KMS-11 (cell line): ENCODE measurements at regions not wholly inside any gene's neighbourhood (a gene's known extent, or its start where the extent isn't known, plus 50 kb on each side); places are given as distances from the start of the nearest gene placed in this dataset.

Experiments
- H2AFZ ChIP-seq: fragments of 200-600 bp; sonication (generic); 2 replicates; pipeline ENCODE4 v1.6.1; 2016; ENCODE audit warnings: antibody characterized with exemption, mixed run types, low read depth
- H3K27ac ChIP-seq: fragments of 200-600 bp; sonication (generic); 2 replicates; pipeline ENCODE4 v1.6.1; 2016; ENCODE audit warnings: mild to moderate bottlenecking, mixed run types
- H3K27me3 ChIP-seq: fragments of 200-600 bp; sonication (generic); 2 replicates; pipeline ENCODE4 v1.6.1; 2017; ENCODE audit warnings: mild to moderate bottlenecking, low read depth, mixed run types, moderate library complexity; ENCODE audit not compliant: insufficient read depth
- H3K36me3 ChIP-seq: fragments of 200-600 bp; sonication (generic); 2 replicates; pipeline ENCODE4 v1.6.1; 2017; ENCODE audit warnings: mild to moderate bottlenecking, mixed run types; ENCODE audit not compliant: insufficient read depth
- H3K4me1 ChIP-seq: fragments of 200-600 bp; sonication (generic); 2 replicates; pipeline ENCODE4 v1.6.1; 2016; ENCODE audit warnings: mild to moderate bottlenecking, low read depth, mixed run types; ENCODE audit not compliant: poor library complexity, severe bottlenecking
- H3K4me2 ChIP-seq: fragments of 200-600 bp; sonication (generic); 2 replicates; pipeline ENCODE4 v1.7.0; 2016; ENCODE audit warnings: mild to moderate bottlenecking, mixed run types
- H3K4me3 ChIP-seq: fragments of 200-600 bp; sonication (generic); IDR thresholded peaks from 2 replicates; pipeline ENCODE4 v1.6.1; 2017; ENCODE audit warnings: low read depth, low read length, mixed read lengths; ENCODE audit not compliant: insufficient read depth
- H3K79me2 ChIP-seq: fragments of 200-600 bp; sonication (generic); 2 replicates; pipeline ENCODE4 v1.6.1; 2016; ENCODE audit warnings: low read depth, mixed run types; ENCODE audit not compliant: insufficient read depth
- H3K9ac ChIP-seq: fragments of 200-600 bp; sonication (generic); 2 replicates; pipeline ENCODE4 v1.6.1; 2016; ENCODE audit warnings: mild to moderate bottlenecking, mixed run types
- H4K20me1 ChIP-seq: fragments of 200-600 bp; sonication (generic); 2 replicates; pipeline ENCODE4 v1.6.1; 2016; ENCODE audit warnings: mild to moderate bottlenecking, mixed run types; ENCODE audit not compliant: insufficient read depth
- TF ChIP-seq, protein P1 (sequence below): fragments of 200-600 bp; sonication (generic); conservative IDR thresholded peaks from 2 replicates; pipeline ENCODE4 v1.6.1; 2017; ENCODE audit warnings: low read depth, mild to moderate bottlenecking, antibody characterized with exemption, low read length, moderate library complexity, mixed read lengths

DNA sequence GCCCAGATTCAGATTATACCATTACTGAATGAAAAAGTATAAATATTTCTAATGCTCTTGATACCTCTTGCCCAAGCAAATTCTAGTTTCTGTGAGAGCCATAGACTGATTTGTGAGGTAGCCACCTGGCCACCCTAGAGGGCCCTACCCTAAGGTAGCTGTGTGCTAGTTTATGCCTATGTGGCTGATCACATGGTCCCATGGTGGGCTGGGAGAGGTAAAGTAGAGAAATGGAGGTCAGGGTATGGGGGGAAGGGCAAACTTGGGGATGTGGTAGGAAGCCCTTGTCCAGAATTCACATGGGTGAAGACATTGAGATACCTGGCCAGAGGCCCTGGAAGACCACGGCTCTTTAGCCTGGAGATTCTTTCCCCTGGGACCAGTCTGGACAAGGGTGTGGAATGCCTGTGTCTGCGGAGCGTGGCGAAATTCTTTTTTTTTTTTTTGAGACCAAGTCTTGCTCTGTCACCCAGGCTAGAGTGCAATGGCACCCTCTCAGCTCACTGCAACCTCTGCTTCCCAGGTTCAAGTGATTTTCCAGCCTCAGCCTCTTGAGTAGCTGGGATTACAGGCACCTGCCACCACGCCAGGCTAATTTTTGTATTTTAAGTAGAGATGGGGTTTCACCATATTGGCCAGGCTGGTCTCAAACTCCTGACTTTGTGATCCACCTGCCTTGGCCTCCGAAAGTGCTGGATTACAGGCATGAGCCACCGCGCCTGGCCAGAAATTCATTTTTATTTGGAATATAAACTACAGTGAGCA is 639.4 kb downstream of the ACTR3B start:
- TF ChIP-seq, protein P1, sequence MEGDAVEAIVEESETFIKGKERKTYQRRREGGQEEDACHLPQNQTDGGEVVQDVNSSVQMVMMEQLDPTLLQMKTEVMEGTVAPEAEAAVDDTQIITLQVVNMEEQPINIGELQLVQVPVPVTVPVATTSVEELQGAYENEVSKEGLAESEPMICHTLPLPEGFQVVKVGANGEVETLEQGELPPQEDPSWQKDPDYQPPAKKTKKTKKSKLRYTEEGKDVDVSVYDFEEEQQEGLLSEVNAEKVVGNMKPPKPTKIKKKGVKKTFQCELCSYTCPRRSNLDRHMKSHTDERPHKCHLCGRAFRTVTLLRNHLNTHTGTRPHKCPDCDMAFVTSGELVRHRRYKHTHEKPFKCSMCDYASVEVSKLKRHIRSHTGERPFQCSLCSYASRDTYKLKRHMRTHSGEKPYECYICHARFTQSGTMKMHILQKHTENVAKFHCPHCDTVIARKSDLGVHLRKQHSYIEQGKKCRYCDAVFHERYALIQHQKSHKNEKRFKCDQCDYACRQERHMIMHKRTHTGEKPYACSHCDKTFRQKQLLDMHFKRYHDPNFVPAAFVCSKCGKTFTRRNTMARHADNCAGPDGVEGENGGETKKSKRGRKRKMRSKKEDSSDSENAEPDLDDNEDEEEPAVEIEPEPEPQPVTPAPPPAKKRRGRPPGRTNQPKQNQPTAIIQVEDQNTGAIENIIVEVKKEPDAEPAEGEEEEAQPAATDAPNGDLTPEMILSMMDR, result no peak
- H4K20me1 ChIP-seq, result no peaks in the 10 kb centered on the region
- H3K36me3 ChIP-seq, result no peaks in the 10 kb centered on the region
- H3K27me3 ChIP-seq, result no peaks in the 10 kb centered on the region
- H2AFZ ChIP-seq, result no peak overlapping the region
- H3K4me1 ChIP-seq, result no peaks in the 10 kb centered on the region
- no peak overlapping the region for H3K27ac ChIP-seq
- no peak overlapping the region for H3K4me3 ChIP-seq
- H3K79me2 ChIP-seq, result no peaks in the 10 kb centered on the region
- no peak overlapping the region for H3K4me2 ChIP-seq
- no peak overlapping the region for H3K9ac ChIP-seq

DNA sequence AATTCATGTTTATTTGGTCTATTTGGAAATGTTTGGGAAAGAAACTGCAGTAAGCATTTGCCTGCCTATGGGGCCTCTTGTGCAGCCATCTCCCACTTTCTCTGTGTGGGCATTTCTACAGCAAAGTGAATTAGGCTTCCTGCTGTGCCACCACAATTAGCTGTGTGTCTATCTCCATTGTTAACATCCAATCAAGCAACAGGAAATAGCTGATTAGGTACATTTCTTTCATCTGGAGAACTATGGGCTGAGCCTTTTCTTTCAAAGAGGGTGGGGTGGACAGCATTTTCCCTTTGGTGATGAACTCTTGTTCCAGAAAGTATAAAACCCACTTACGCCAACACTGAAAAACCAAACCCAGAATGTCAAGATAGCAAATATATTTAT is 640.0 kb downstream of the ACTR3B start:
- no peaks in the 10 kb centered on the region for H3K36me3 ChIP-seq
- no peak overlapping the region for H3K4me3 ChIP-seq
- H3K4me1 ChIP-seq, result no peaks in the 10 kb centered on the region
- no peaks in the 10 kb centered on the region for H4K20me1 ChIP-seq
- no peak overlapping the region for H3K4me2 ChIP-seq
- no peak overlapping the region for H3K9ac ChIP-seq
- H3K79me2 ChIP-seq, result no peaks in the 10 kb centered on the region
- no peaks in the 10 kb centered on the region for H3K27me3 ChIP-seq
- H2AFZ ChIP-seq, result no peak overlapping the region
- TF ChIP-seq, protein P1, result no peak
- H3K27ac ChIP-seq, result no peak overlapping the region

DNA sequence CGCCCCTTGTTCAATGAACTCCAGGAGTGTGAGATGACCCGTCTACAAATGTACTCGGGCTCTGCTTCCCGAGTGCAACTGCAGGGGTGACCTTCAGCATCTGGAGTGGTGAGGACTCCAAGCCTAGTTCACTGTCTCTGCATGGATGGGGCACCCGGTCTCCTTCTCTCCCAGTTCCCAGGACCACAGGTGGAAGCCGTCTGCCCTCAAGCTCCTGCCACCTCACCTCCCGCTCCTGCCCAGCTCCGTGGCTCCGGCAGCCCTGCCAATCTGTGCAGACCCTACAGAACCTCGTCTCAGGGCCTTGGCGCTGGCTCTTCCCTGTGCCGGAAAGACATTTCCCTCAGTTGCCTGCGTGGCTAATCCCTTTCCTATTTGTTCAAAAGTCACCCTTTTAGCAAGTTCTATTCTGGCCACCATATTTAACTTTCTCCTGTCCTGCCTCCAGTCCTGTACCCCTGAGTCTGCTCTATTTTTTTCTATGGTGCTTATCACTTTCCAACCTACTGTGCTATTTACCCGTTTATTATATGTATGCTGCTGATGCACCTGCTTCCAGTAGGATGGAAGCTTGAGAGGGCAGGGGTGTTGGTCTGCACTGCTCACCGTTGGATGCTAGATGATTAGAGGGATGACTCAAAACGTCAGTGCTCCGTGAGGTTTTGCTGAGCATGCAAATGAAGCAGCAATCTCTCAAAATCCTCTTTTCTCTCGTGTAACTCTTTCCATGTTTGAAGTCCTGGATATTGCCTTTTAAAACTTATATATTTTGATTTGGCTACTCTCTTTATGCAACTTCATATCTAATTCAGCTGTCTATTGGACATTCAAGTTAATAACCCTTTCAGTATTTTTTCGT is 641.4 kb downstream of the ACTR3B start:
- Histone ChIP-seq H3K9ac (no peak overlapping the region), H3K36me3 (no peaks in the 10 kb centered on the region), H4K20me1 (no peaks in the 10 kb centered on the region), H3K27ac (no peak overlapping the region), H2AFZ (no peak overlapping the region), H3K4me2 (no peak overlapping the region), H3K27me3 (no peaks in the 10 kb centered on the region), H3K79me2 (no peaks in the 10 kb centered on the region), H3K4me1 (no peaks in the 10 kb centered on the region), H3K4me3 (no peak overlapping the region)
- TF ChIP-seq, protein P1, result no peak

DNA sequence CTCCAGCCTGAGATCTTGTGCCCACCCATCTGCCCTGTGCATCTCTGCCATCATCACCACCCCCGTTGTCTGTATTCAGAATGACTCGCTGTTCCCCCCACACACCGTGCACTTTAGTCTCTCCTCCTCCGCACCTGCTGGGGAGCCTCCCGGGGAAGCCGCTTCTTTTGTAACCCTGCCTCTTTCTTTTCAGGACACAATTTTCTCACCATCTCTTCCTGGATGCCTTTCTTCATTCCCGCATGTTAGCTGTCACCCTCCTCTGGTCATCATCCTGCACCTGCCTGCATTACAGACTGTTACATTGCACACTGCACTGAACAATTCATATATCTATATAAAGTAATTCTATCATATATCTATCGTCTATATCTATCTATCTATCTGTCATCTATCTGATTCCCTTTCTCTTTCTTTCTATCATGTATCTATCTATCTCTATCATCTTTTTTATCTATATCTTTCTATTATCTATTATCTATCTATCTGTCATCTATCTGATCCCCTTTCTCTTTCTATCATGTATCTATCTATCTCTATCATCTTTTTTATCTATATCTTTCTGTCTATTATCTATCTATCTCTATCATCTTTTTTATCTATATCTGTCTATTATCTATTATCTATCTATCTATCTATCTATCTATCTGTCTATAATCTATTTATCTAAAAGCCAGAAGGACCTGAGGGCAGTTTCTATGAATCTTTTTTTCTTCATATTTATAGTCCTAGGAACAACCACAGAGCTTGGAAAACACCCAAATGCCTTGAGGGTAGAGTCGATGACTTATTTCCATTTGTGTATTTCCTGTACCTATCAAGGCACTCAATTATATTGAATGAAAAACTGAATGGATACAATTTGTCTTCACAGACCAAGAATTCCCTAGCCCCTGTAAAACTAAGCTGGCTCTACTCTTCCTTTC is 642.5 kb downstream of the ACTR3B start:
- Histone ChIP-seq H3K79me2 (no peaks in the 10 kb centered on the region), H4K20me1 (no peaks in the 10 kb centered on the region), H3K27me3 (no peaks in the 10 kb centered on the region), H3K4me3 (no peak overlapping the region), H2AFZ (no peak overlapping the region), H3K27ac (no peak overlapping the region), H3K9ac (no peak overlapping the region), H3K36me3 (no peaks in the 10 kb centered on the region), H3K4me2 (no peak overlapping the region), H3K4me1 (no peaks in the 10 kb centered on the region)
- TF ChIP-seq, protein P1, result no peak
